PFSK-1 (cell line): ENCODE measurements at regions not wholly inside any gene's neighbourhood (a gene's known extent, or its start where the extent isn't known, plus 50 kb on each side); places are given as distances from the start of the nearest gene placed in this dataset.

Experiments used
- FOXP2 ChIP-seq: optimal IDR thresholded peaks from 2 replicates; pipeline ENCODE3; 2011; ENCODE audit warnings: borderline replicate concordance, control low read depth, inconsistent platforms; ENCODE audit not compliant: insufficient read depth; ENCODE audit errors: extremely low read length, extremely low read depth
- POLR2AphosphoS5 ChIP-seq: IDR thresholded peaks from 2 replicates; pipeline ENCODE4 v1.6.1; 2012; ENCODE audit warnings: low read depth, mild to moderate bottlenecking, control low read depth, low read length, moderate library complexity
- REST ChIP-seq, 2 experiments: IDR thresholded peaks; 2 replicates each; pipeline versions ENCODE4 v1.6.1 to v1.8.0; 2011 to 2012; ENCODE audit warnings: low read depth in 2 of 2, low read length in 2 of 2, control low read depth in 1 of 2, inconsistent platforms in 1 of 2, mild to moderate bottlenecking in 1 of 2, moderate library complexity in 1 of 2; ENCODE audit not compliant: insufficient read depth in 1 of 2
- SIN3A ChIP-seq: IDR thresholded peaks from 2 replicates; pipeline ENCODE4 v1.6.1; 2012; ENCODE audit warnings: mild to moderate bottlenecking, low read length, moderate library complexity, borderline replicate concordance; ENCODE audit not compliant: insufficient read depth

GRCh38 chr1:222464841-222465210, 83.1 kb downstream of the HHIPL2 start:
- TF ChIP-seq REST (IDR thresholded peaks at IDR 0.05; ENCODE audit: insufficient read depth in 1 of 2, low read depth in 2 of 2, low read length in 2 of 2) (no peak), FOXP2 (no peak), POLR2AphosphoS5 (no peak), SIN3A (no peak)
